H1 (cell line): ENCODE measurements at regions not wholly inside any gene's neighbourhood (a gene's known extent, or its start where the extent isn't known, plus 50 kb on each side); places are given as distances from the start of the nearest gene placed in this dataset.

ENCODE experiments used
- CTCF ChIA-PET: fragments of 300-600 bp; sonication (Branson Sonifier 250); formaldehyde crosslinking; loops from one replicate; lab custom pipeline; 2021; ENCODE audit not compliant: partially characterized antibody; lab: Charles Lee
- POLR2A ChIA-PET: fragments of 300-600 bp; sonication (Branson Sonifier 250); formaldehyde crosslinking; loops from one replicate; lab custom pipeline; 2021; ENCODE audit warnings: inconsistent platforms; ENCODE audit not compliant: partially characterized antibody; lab: Charles Lee
- DNase-seq, 2 experiments: peaks; one replicate each; pipeline versions ENCODE4 v3.0.0 to v3.0.0-alpha.2; 2010 to 2022; ENCODE audit warnings: low spot score in 2 of 2, low read depth in 1 of 2, mixed read lengths in 1 of 2
- FAIRE-seq: peaks from 2 replicates; lab custom pipeline; 2011; peaks lifted over from hg19 to GRCh38; lab: Jason Lieb, UNC
- H2AFZ ChIP-seq: 2 replicates; pipeline ENCODE4 v1.8.1; 2012; ENCODE audit warnings: low read length, inconsistent platforms
- H2AK5ac ChIP-seq: 2 replicates; pipeline ENCODE4 v1.6.1; 2013; ENCODE audit warnings: low read depth, low read length
- H2BK120ac ChIP-seq: replicated peaks from 2 replicates; pipeline ENCODE3; 2013; ENCODE audit warnings: low read depth, low read length, inconsistent platforms
- H2BK12ac ChIP-seq: 2 replicates; pipeline ENCODE4 v1.6.1; 2013; ENCODE audit warnings: low read depth, low read length
- H2BK15ac ChIP-seq: 2 replicates; pipeline ENCODE4 v1.6.1; 2013; ENCODE audit warnings: low read length
- H2BK20ac ChIP-seq: 2 replicates; pipeline ENCODE4 v1.6.1; 2013; ENCODE audit warnings: low read length
- H2BK5ac ChIP-seq: 2 replicates; pipeline ENCODE4 v1.6.1; 2013; ENCODE audit warnings: low read depth, low read length
- H3K14ac ChIP-seq: 2 replicates; pipeline ENCODE4 v1.6.1; 2013; ENCODE audit warnings: inconsistent platforms; ENCODE audit not compliant: insufficient read length
- H3K18ac ChIP-seq: 2 replicates; pipeline ENCODE4 v1.6.1; 2013; ENCODE audit warnings: low read length; ENCODE audit errors: extremely low read depth
- H3K23ac ChIP-seq: 2 replicates; pipeline ENCODE4 v1.6.1; 2013; ENCODE audit warnings: inconsistent platforms; ENCODE audit not compliant: insufficient read length
- H3K23me2 ChIP-seq: 2 replicates; pipeline ENCODE4 v1.6.1; 2013; ENCODE audit warnings: low read depth, low read length
- H3K27ac ChIP-seq: 2 replicates; pipeline ENCODE4 v1.6.1; 2011; ENCODE audit warnings: low read depth, low read length, inconsistent platforms
- H3K27me3 ChIP-seq, 4 experiments: replicated peaks in 1 of 4; 1 replicate in 1 of 4; 2 replicates in 3 of 4; pipeline versions ENCODE4 v1.6.1 to v1.8.1; 2011 to 2013; ENCODE audit warnings: low read length in 3 of 4, mild to moderate bottlenecking in 3 of 4, inconsistent platforms in 2 of 4, mixed read lengths in 2 of 4, moderate library complexity in 1 of 4; ENCODE audit not compliant: control insufficient read depth in 3 of 4, insufficient read depth in 3 of 4; ENCODE audit errors: extremely low read depth in 1 of 4
- H3K36me3 ChIP-seq, 4 experiments: 2 replicates each; pipeline versions ENCODE4 v1.6.1 to v1.8.1; 2011 to 2013; ENCODE audit warnings: mild to moderate bottlenecking in 4 of 4, low read length in 3 of 4, moderate library complexity in 2 of 4, control low read depth in 1 of 4, inconsistent platforms in 1 of 4; ENCODE audit not compliant: insufficient read depth in 4 of 4, control insufficient read depth in 2 of 4
- H3K4ac ChIP-seq: replicated peaks from 2 replicates; pipeline ENCODE3; 2013; ENCODE audit warnings: low read length, low read depth, mixed read lengths, inconsistent platforms; ENCODE audit not compliant: insufficient read length
- H3K4me1 ChIP-seq, 4 experiments: replicated peaks in 1 of 4; 1 replicate in 1 of 4; 2 replicates in 3 of 4; pipeline versions ENCODE4 v1.6.1 to v1.8.1; 2011 to 2013; ENCODE audit warnings: low read length in 3 of 4, inconsistent platforms in 2 of 4, mixed read lengths in 1 of 4; ENCODE audit not compliant: insufficient read depth in 4 of 4, control insufficient read depth in 3 of 4
- H3K4me2 ChIP-seq, 2 experiments: 2 replicates each; pipeline versions ENCODE4 v1.6.1 to v1.8.1; 2011 to 2013; ENCODE audit warnings: low read depth in 2 of 2, low read length in 2 of 2, control low read depth in 1 of 2, inconsistent platforms in 1 of 2, mild to moderate bottlenecking in 1 of 2; ENCODE audit not compliant: insufficient read depth in 1 of 2
- H3K4me3 ChIP-seq, 4 experiments: fragments of 200-600, 300-600 bp in 1 of 4; sonication (generic), shearing (Covaris generic), sonication (Bioruptor Twin) in 1 of 4; 2 replicates each; pipeline versions ENCODE4 v1.5.1 to v1.8.1; 2011 to 2016; ENCODE audit warnings: low read length in 4 of 4, low read depth in 3 of 4, control low read depth in 2 of 4, inconsistent platforms in 2 of 4, mild to moderate bottlenecking in 2 of 4, mixed read lengths in 1 of 4, moderate library complexity in 1 of 4; ENCODE audit not compliant: insufficient read depth in 2 of 4; ENCODE audit errors: extremely low read depth in 1 of 4
- H3K56ac ChIP-seq: replicated peaks from 2 replicates; pipeline ENCODE3; 2013; ENCODE audit warnings: low read depth, mild to moderate bottlenecking, mixed read lengths, low read length, inconsistent platforms; ENCODE audit not compliant: insufficient read length
- H3K79me1 ChIP-seq: 2 replicates; pipeline ENCODE4 v1.6.1; 2013; ENCODE audit warnings: low read depth, low read length, control low read depth
- H3K79me2 ChIP-seq, 2 experiments: 2 replicates each; pipeline versions ENCODE4 v1.6.1 to v1.8.1; 2012 to 2013; ENCODE audit warnings: low read length in 2 of 2, mild to moderate bottlenecking in 2 of 2, inconsistent platforms in 1 of 2; ENCODE audit not compliant: insufficient read depth in 2 of 2, control insufficient read depth in 1 of 2
- H3K9ac ChIP-seq, 4 experiments: replicated peaks in 1 of 4; 1 replicate in 1 of 4; 2 replicates in 3 of 4; pipeline versions ENCODE4 v1.6.1 to v1.8.1; 2011 to 2013; ENCODE audit warnings: low read depth in 3 of 4, low read length in 3 of 4, control low read depth in 2 of 4, mild to moderate bottlenecking in 2 of 4, moderate library complexity in 2 of 4, inconsistent platforms in 1 of 4; ENCODE audit errors: extremely low read depth in 1 of 4
- H3K9me3 ChIP-seq, 2 experiments: 2 replicates each; pipeline versions ENCODE4 v1.6.1 to v1.8.1; 2012 to 2013; ENCODE audit warnings: mild to moderate bottlenecking in 2 of 2, moderate library complexity in 2 of 2, control low read depth in 1 of 2, inconsistent platforms in 1 of 2, low read depth in 1 of 2, low read length in 1 of 2, mixed read lengths in 1 of 2; ENCODE audit not compliant: insufficient read depth in 2 of 2
- H4K20me1 ChIP-seq, 2 experiments: replicated peaks in 1 of 2; 2 replicates each; pipeline versions ENCODE3 to v1.8.1; 2011 to 2013; ENCODE audit warnings: inconsistent platforms in 2 of 2, low read length in 2 of 2, mild to moderate bottlenecking in 1 of 2; ENCODE audit not compliant: insufficient read depth in 2 of 2, control insufficient read depth in 1 of 2
- H4K5ac ChIP-seq: 2 replicates; pipeline ENCODE4 v1.6.1; 2013; ENCODE audit warnings: low read length, low read depth, mixed read lengths, inconsistent platforms; ENCODE audit not compliant: insufficient read length
- H4K8ac ChIP-seq: 2 replicates; pipeline ENCODE4 v1.8.0; 2013; ENCODE audit warnings: mild to moderate bottlenecking, moderate library complexity, low read length, inconsistent platforms; ENCODE audit not compliant: insufficient read depth; ENCODE audit errors: extremely low read depth
- H4K91ac ChIP-seq: replicated peaks from 2 replicates; pipeline ENCODE3; 2013; ENCODE audit warnings: low read length, mixed read lengths, inconsistent platforms; ENCODE audit not compliant: insufficient read length
- CEBPB ChIP-seq: IDR thresholded peaks from 2 replicates; pipeline ENCODE4 v1.6.1; 2012; ENCODE audit warnings: low read depth, low read length
- EP300 ChIP-seq, 2 experiments: IDR thresholded peaks; 1 replicate in 1 of 2; 2 replicates in 1 of 2; pipeline ENCODE4 v1.6.1; 2011 to 2012; ENCODE audit warnings: low read depth in 2 of 2, low read length in 2 of 2, mild to moderate bottlenecking in 2 of 2, borderline replicate concordance in 1 of 2, inconsistent platforms in 1 of 2, moderate library complexity in 1 of 2
- FOSL1 ChIP-seq: IDR thresholded peaks from 2 replicates; pipeline ENCODE4 v1.6.1; 2011; ENCODE audit warnings: mild to moderate bottlenecking, low read depth, low read length, moderate library complexity; ENCODE audit not compliant: insufficient read depth
- POU5F1 ChIP-seq: IDR thresholded peaks from 2 replicates; pipeline ENCODE4 v1.6.1; 2011; ENCODE audit warnings: low read depth, mild to moderate bottlenecking, low read length, moderate library complexity
- RXRA ChIP-seq: IDR thresholded peaks from 2 replicates; pipeline ENCODE4 v1.6.1; 2011; ENCODE audit warnings: low read depth, mild to moderate bottlenecking, low read length, moderate library complexity; ENCODE audit not compliant: insufficient read depth
- TCF12 ChIP-seq: IDR thresholded peaks from 2 replicates; pipeline ENCODE4 v1.6.1; 2011; ENCODE audit warnings: low read depth, mild to moderate bottlenecking, low read length
- WGBS, 2 experiments: shearing (Covaris generic) in 1 of 2; methylation state at CpG; one replicate each; pipeline versions ENCODE4 v1.1.6 to v1.1.7; 2013 to 2015; ENCODE audit warnings: low lambda C conversion rate in 2 of 2, mixed read lengths in 2 of 2, inconsistent platforms in 1 of 2, low coverage in 1 of 2, missing lambda C conversion rate in 1 of 2; ENCODE audit not compliant: insufficient replicate concordance in 2 of 2, insufficient coverage in 1 of 2, insufficient read length in 1 of 2; ENCODE audit errors: extremely low coverage in 1 of 2, missing lambda C conversion rate in 1 of 2; 5-methylcytosine and 5-hydroxymethylcytosine counted together

- Histone ChIP-seq H2BK120ac (no peak overlapping the region), H3K23ac (no peak overlapping the region), H4K20me1 (no peaks in the 10 kb centered on the region), H2BK5ac (no peak overlapping the region), H3K9ac (no peak overlapping the region), H4K5ac (no peak overlapping the region), H3K9me3 (no peaks in the 10 kb centered on the region), H3K4ac (no peak overlapping the region), H2AK5ac (no peak overlapping the region), H3K79me2 (no peaks in the 10 kb centered on the region), H3K36me3 (no peaks in the 10 kb centered on the region; a peak in 2 of 8 replicates), H3K4me2 (no peak overlapping the region; a peak in 1 of 4 replicates), H3K4me3 (no peak overlapping the region), H3K18ac (no peak overlapping the region), H3K14ac (no peak overlapping the region), H3K79me1 (no peaks in the 10 kb centered on the region), H4K8ac (no peak overlapping the region), H3K27me3 (no peaks in the 10 kb centered on the region; a peak in 2 of 7 replicates), H2BK15ac (no peak overlapping the region), H3K4me1 (peaks cover 3 to 12% (median 6%) of the 10 kb centered on the region in 4 experiments; a peak in 6 of 7 replicates), H2AFZ (no peak overlapping the region), H2BK20ac (no peak overlapping the region), H3K56ac (no peak overlapping the region), H3K23me2 (no peaks in the 10 kb centered on the region; the same call in 1 of the 2 replicates), H3K27ac (no peak overlapping the region), H4K91ac (no peak overlapping the region), H2BK12ac (no peak overlapping the region)
- 91% methylated on average over 4 of the region's 4 CpGs; no CpG with 5 or more reads in 1 of the 2 experiments for WGBS, 2 experiments
- DNase-seq, result no peak
- ChIA-PET CTCF (interaction anchor here (0.5 to 2.1 kb wide), 7 partner anchors 9 to 384 kb away, joined by 3 to 9 read pairs (median 3); no protein-coding TSS in a partner anchor), POLR2A (interaction anchor here (0.7 to 1.8 kb wide), 3 partner anchors 89 to 174 kb away, joined by 3 to 5 read pairs (median 4); no protein-coding TSS in a partner anchor)
- no peak for FAIRE-seq
- TF ChIP-seq CEBPB, result no peak
- TF ChIP-seq EP300 (IDR thresholded peaks at IDR 0.05; ENCODE audit: borderline replicate concordance in 1 of 2, low read depth in 2 of 2, low read length in 2 of 2), result no peak
- no peak for TF ChIP-seq FOSL1
- TF ChIP-seq POU5F1, result no peak
- no peak for TF ChIP-seq RXRA
- no peak for TF ChIP-seq TCF12
Measured at GRCh38 chrX:40268188-40268520, 170.4 kb upstream of the BCOR start.
